ENCODE measurements at regions not wholly inside any gene's neighbourhood (a gene's known extent, or its start where the extent isn't known, plus 50 kb on each side); places are given as distances from the start of the nearest gene placed in this dataset.

- no peak for TF ChIP-seq CTCF (IDR thresholded peaks at IDR 0.05; ENCODE audit: low read length)
- no peak for TF ChIP-seq EZH2 (IDR thresholded peaks at IDR 0.05; ENCODE audit: borderline replicate concordance, low read length)
These were observed 888.4 kb upstream of the GJE1 start for GRCh38 chr6:141244366-141244765.
